ENCODE measurements at regions not wholly inside any gene's neighbourhood (a gene's known extent, or its start where the extent isn't known, plus 50 kb on each side); places are given as distances from the start of the nearest gene placed in this dataset.
A peak's percentile ranks its signal among the peaks of the same experiment; 100 is the strongest.

DNA sequence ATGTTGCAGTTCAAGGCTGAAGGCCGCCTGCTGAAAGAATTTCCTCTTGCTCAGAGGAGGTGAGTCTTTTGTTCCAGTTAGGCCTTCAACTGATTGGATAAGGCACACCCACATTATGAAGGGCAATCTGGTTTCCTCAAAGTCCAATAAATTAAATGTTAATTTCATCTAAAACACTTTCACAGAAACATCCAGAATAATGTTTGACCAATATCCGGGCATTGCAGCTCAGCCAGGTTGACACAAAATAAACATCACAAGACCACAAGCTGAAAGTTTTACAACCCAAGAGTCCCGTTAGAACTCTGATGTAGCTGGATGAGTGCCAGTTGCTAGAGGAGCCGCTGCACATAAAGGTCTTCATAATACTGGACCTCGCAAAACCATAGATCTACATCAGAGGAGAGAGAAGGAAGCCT, 64.9 kb upstream of the EED start:
- H3K79me2 ChIP-seq (ENCODE audit: control insufficient read depth, insufficient read depth, low read length) = no peaks in the 10 kb centered on the region
- intact Hi-C loops (cut with micrococcal nuclease) (no loop called here), dilution Hi-C loops (cut with MboI; ENCODE audit: extremely low pct_ligation_motif_present, low sequenced_read_pairs) (no loop called here)
- POLR2A ChIA-PET = no interaction called here
- BruUV-seq (replicated peaks) = no TSS peak
- no peak overlapping the region for H3K4me2 ChIP-seq (ENCODE audit: insufficient read depth, low read length)
- H3K9ac ChIP-seq (replicated peaks; ENCODE audit: extremely low read depth, insufficient read depth, low read length) = no peak overlapping the region
- peak; percentile 36 for DNase-seq (ENCODE audit: low read depth, low spot score)
- CTCF ChIA-PET = interaction anchor here (1.3 to 1.7 kb wide), 2 partner anchors 14 to 138 kb away, joined by 6 to 8 read pairs; no protein-coding TSS in a partner anchor
- no peaks in the 10 kb centered on the region for H3K27me3 ChIP-seq (ENCODE audit: control insufficient read depth in 2 of 2, insufficient read depth in 2 of 2, low read length in 2 of 2)
- TF ChIP-seq MYC (IDR thresholded peaks at IDR 0.05; ENCODE audit: low read depth, low read length) (no peak), EZH2 (IDR thresholded peaks at IDR 0.05; ENCODE audit: borderline replicate concordance, low read depth, low read length, severe bottlenecking) (no peak), GATA2 (IDR thresholded peaks at IDR 0.05; ENCODE audit: insufficient read depth, insufficient read length, low read depth, low read length) (no peak), POLR2A (IDR thresholded peaks at IDR 0.05; ENCODE audit: low read depth, low read length) (no peak), POLR2AphosphoS5 (IDR thresholded peaks at IDR 0.05; ENCODE audit: insufficient read depth, low read depth, low read length) (no peak), FOS (IDR thresholded peaks at IDR 0.05; ENCODE audit: borderline replicate concordance, insufficient read depth, low read length) (no peak), JUN (IDR thresholded peaks at IDR 0.05; ENCODE audit: borderline replicate concordance, insufficient read depth, insufficient read length, low read depth) (no peak)
- TF ChIP-seq, protein P1, sequence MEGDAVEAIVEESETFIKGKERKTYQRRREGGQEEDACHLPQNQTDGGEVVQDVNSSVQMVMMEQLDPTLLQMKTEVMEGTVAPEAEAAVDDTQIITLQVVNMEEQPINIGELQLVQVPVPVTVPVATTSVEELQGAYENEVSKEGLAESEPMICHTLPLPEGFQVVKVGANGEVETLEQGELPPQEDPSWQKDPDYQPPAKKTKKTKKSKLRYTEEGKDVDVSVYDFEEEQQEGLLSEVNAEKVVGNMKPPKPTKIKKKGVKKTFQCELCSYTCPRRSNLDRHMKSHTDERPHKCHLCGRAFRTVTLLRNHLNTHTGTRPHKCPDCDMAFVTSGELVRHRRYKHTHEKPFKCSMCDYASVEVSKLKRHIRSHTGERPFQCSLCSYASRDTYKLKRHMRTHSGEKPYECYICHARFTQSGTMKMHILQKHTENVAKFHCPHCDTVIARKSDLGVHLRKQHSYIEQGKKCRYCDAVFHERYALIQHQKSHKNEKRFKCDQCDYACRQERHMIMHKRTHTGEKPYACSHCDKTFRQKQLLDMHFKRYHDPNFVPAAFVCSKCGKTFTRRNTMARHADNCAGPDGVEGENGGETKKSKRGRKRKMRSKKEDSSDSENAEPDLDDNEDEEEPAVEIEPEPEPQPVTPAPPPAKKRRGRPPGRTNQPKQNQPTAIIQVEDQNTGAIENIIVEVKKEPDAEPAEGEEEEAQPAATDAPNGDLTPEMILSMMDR (IDR thresholded peaks at IDR 0.05; ENCODE audit: extremely low read depth in 1 of 2, insufficient read depth in 1 of 2, low read depth in 1 of 2, low read length in 2 of 2) = no peak
- TF ChIP-seq, protein P2, sequence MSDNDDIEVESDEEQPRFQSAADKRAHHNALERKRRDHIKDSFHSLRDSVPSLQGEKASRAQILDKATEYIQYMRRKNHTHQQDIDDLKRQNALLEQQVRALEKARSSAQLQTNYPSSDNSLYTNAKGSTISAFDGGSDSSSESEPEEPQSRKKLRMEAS (IDR thresholded peaks at IDR 0.05; ENCODE audit: insufficient read depth, insufficient read length) = no peak
- no peaks in the 10 kb centered on the region for H3K9me3 ChIP-seq (replicated peaks; ENCODE audit: control insufficient read depth, insufficient read depth, low read length)
- H3K9me1 ChIP-seq (replicated peaks; ENCODE audit: control insufficient read depth, extremely low read depth, insufficient read depth, low read length) = no peaks in the 10 kb centered on the region
- H3K4me3 ChIP-seq (replicated peaks in 1 of 3; ENCODE audit: insufficient read depth in 1 of 3, low read depth in 1 of 3, low read length in 3 of 3) = no peak overlapping the region
- H3K4me1 ChIP-seq (ENCODE audit: control insufficient read depth, extremely low read depth, insufficient read depth, low read length) = peaks cover 19% of the 10 kb centered on the region
- no peaks in the 10 kb centered on the region for H4K20me1 ChIP-seq (replicated peaks; ENCODE audit: control insufficient read depth, extremely low read depth, insufficient read depth, low read length)
- H2AFZ ChIP-seq (ENCODE audit: low read depth, low read length) = no peak overlapping the region
- no peak for FAIRE-seq
- no peaks in the 10 kb centered on the region for H3K36me3 ChIP-seq (ENCODE audit: control insufficient read depth in 2 of 2, extremely low read depth in 1 of 2, insufficient read depth in 2 of 2, low read length in 2 of 2)
- H3K27ac ChIP-seq (ENCODE audit: insufficient read depth, low read depth, low read length) = no peak overlapping the region

All from endothelial cell of umbilical vein (primary cell).